GM21360 (cell line): ENCODE measurements at regions not wholly inside any gene's neighbourhood (a gene's known extent, or its start where the extent isn't known, plus 50 kb on each side); places are given as distances from the start of the nearest gene placed in this dataset.
A peak's percentile ranks its signal among the peaks of the same experiment; 100 is the strongest.

Experiments
- ATAC-seq: cut with Tn5 transposase; IDR thresholded peaks from one replicate; pipeline ENCODE4 v1.9.1; 2021; ENCODE audit warnings: mild to moderate bottlenecking, moderate library complexity; ENCODE audit not compliant: unreplicated experiment

DNA sequence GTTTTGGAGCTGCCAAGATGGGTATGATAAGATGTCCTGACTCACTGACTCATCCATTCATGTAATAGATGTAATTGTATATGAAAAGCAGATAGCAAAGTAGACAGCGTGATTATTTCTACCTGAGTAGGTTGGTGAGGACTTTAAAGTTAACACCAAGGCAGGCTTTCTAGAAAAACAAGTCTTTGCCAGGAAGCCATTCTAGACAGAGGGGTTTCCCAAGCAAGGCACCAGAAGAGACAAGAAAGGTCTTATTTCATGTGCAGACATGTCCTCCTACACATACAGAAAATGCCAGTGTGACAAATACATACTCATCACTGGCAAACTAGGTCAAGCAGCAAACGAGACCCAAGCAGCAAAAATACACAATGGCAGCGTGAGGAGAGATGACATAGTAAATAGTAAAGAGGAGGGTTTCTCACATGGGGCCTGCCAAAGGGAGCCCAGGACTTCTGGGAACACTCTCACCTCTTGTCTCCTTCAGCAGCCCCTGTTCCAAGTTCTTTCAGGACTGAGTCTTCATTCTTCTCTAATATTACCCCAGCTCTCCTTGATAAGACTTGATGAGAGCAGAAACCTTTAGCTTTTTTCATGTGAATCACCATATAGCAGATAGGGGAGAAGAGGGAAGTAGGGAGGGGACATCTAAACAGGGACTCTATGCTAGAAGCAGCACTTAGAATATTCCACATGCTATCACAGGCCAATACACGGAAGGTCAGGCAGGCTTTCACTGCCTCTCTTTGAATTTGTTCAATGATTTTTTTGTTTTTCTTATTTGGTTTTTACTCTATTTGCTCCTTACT is 114.6 kb upstream of the ATP1B1 start:
- no peak for ATAC-seq

DNA sequence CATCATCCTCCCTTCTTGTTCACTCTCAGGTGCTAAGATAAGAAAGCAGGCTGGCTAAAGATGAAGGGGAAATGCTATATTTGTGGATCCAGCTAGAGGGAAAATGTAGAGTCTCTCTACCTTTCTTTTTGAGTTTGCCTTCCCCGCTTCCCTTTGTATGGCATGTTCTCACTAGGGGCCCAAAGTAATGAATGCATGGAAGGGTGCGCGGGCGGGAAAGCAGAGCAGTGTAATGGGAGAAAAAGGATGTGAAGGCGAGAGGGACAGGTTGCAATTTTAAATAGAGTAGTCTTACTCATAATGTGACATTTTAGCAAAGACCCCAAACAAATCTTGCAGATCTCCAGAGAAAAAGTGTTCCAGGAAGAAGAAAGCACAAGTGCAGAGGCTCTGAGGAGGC is 105.1 kb upstream of the ATP1B1 start:
- ATAC-seq = no peak

DNA sequence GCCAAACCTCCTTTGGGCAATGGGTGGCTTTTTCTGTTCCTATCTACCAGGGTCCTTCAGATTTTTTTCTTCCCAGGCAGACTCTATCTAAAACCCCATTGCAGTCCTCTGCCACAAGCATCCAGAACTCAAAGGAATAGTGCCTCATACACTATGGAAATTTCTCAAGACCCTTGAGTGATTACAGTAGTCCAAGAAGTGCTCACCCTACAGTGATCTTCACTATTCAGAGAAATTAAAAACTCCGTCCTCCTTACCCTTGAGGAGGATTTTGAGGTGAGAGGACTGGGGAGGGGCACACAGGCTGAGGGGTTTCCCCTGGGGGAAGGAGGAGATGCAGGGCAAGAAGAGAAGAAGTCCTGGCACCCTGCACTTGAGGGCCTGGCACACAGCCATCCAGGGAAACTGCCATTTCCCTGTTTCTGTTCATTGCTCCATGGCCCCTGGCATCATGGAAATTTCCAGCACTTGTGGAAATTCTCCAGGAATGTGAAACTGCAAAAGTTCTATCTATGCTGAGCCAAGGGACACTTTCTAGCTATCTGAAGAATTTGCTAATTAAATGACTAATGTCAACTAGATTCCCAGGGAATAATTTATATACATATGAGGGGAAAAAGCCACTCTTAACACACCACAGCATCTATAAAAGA is 102.5 kb upstream of the ATP1B1 start:
- no peak for ATAC-seq

DNA sequence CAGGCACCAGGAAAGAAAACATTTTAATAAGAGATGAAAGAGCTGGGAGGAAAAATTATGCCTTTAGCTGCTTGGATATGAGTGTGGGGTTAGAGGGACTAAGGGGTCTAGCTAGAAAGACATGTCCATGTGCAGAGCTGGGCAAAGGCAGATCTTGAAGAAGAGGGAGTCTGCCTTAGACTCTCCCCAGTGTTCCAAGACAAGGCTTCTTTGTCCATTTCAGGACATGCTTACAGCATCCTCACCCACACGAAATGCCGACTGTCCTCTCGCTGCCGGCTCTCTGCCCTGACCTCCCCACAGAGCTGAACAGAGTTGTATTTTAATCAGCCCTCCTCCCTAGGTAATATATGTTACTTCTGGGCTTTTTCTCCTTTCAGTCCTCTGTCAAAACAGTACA is 100.7 kb upstream of the ATP1B1 start:
- ATAC-seq = no peak

DNA sequence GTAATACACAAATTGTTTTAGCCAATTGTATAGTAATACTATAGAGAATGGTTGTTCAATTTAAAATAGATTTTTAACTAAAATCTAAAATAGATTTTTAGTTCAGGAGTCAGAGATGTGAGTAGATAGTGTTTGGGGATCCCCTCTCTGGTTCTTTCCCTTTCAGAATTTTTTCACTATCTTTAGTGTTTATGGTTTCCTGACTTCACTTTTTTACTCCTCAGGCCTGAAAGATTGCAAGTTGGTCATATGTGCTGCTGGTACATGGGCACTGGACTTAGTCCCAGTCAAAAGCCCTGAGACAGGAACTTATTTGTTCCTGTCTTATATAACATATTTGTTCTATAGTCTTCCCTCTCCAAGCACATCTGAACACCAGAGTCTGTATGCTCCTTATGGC is 96.8 kb upstream of the ATP1B1 start:
- no peak for ATAC-seq

DNA sequence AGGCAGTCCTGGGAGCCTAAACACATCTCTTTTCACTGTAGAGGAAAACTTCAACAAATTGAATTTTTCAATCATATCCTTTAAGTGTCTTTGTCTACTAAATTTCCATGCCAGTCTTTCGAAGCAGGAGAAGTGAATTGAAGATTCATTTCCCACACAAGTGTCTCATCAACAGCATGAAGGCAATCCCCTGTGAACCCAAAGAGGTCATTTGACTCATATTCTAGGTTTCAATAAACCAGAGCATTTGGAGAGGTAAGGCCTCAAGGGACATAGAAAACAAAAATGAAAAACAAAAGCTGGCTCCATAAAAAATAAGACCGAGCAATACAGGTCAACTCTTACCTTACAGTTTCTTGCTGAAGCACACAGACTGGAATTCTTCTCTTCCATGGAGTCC is 94.1 kb upstream of the ATP1B1 start:
- ATAC-seq = peak; percentile 58

- ATAC-seq = no peak
Measured at GRCh38 chr1:169013821-169014220, 92.7 kb upstream of the ATP1B1 start.

DNA sequence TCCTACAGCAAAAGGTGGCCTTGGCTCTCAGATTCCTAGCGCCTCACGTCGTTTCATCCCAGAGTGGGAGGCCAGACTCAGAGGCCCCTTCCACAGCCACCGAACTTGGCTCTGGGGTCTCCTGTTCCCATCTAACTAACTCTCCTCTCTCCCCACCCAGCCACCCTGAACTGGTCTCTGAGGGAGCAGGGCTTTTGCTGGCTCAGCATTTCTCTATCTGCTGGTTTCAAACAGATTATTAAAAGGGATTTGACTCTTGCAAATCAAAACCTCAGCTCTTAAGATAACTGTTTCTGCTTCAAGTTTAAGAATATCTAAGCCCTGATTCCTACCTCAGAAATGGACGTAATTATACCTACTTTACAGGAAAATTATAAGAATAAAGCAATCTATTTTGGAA is 91.0 kb upstream of the ATP1B1 start:
- no peak for ATAC-seq

GRCh38 chr1:169018751-169019150 is 87.7 kb upstream of the ATP1B1 start:
- ATAC-seq = no peak

DNA sequence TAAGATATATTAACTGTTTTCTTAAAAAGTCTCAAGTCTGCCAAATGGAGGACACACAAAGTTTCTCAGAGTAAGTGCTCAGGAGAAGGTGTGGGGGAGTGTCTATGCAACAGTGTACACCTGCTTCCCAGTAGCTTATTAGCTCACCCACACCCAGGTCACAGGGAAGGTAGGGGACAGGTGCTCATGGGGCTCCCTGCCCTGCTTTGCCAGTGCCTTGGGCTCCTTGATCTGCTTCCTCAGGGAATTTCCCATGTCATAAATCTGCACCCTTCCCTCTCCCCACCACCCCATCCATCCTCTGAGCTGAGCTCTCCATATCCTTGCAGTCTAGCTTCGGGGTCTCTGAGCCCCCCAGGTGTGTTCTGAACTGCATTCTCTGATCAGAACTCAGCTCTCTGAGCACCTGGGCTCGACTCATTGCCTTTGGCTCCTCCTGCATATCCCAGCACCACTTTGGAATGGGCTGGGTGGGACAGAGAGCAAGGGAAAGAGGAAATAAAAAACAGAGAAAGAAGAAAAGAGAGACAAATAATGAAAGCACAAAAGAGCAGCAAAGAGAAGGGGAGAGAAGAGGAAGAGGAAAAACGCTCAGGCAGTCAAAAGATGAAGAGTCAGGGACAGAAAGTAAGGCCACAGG is 87.0 kb upstream of the ATP1B1 start:
- no peak for ATAC-seq

DNA sequence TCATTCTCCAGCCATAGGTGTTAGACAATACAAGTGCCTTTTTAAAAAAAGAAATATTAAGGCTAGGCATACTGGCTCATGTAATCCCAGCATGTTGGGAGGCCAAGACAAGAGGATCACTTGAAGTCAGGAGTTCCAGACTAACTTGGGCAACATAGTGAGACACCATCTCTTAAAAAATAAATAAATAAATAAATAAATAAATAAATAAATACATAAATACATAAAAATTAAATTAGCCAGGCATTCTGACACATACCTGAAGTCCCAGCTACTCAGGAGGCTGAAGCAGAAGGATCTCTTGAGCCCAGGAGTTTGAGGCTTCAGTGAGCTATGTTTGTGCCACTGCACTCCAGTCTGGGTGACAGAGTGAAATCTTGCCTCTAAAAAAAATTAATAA is 85.8 kb upstream of the ATP1B1 start:
- no peak for ATAC-seq

- ATAC-seq = no peak
Measured at GRCh38 chr1:169022648-169023047, 83.8 kb upstream of the ATP1B1 start.

DNA sequence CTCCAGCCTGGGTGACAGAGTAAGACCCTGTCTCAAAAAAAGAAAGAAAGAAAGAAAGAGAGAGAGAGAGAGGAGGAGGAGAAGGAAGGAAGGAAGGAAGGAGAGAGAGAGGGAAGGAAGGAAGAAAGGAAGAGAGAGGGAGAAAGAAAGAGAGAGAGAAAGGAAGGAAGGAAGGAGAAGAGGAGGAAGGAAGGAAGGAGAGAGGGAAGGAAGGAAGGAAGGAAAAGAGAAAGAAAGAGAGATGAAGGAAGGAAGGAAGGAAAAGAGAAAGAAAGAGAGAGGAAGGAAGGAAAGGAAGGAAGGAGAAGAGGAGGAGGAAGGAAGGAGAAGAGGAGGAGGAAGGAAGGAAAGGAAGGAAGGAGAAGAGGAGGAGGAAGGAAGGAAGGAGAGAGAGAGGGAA is 82.2 kb upstream of the ATP1B1 start:
- ATAC-seq = no peak

GRCh38 chr1:169024800-169025271 is 81.7 kb upstream of the ATP1B1 start:
- peak; percentile 96 for ATAC-seq

DNA sequence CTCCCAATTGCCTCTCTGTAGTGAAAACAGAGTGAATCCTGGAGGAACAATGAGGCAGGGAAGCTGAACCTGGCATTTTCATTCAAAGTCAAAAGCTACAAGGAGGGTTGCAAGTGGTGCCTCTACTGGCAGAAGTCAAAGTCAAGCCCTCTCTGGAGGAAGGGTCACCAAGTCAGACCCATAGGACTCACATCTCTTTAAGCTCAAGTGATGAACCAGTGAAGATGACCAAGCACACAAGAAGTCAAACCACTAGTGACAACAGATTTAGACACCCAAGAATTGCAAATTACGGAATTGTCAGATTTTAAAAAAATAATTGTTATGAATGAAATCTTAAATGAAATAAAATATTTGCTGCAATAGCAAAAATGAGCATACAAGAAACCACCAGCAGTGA is 81.1 kb upstream of the ATP1B1 start:
- ATAC-seq = no peak

DNA sequence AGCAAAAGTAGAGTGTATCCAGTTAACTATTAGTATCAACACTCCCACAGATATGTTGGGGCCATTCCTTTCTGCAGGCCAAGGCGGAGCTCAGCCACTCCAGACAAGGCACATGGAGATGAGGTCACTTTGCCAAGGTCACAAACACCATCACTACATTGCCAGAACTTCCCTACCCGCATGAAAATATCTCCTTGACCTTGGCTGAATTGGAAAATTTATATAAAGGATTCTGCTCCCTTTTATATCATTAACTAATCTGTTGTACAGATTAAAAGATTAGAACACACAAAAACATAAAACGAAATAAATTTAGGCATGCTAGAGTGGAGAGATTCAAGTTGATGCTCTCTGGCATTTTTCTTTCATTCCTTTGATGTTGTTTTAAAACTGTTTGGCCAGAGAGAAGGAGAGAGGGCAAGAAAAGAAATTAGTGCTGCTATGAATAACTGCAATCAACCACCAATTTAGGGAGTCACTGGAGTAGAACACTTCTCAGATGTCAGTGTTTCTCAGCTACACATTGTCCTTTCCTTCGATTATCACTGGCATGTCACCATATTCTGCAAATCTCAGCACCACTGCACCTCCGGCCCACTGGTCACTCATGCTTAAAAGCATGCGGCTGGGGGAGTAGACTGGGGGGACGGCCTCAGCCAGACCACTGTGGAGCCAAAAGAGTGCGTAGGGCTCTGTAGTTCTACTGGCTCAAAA is 78.7 kb upstream of the ATP1B1 start:
- no peak for ATAC-seq

GRCh38 chr1:169031566-169032224 is 74.8 kb upstream of the ATP1B1 start:
- no peak for ATAC-seq

- no peak for ATAC-seq
Measured at GRCh38 chr1:169041366-169041765, 65.1 kb upstream of the ATP1B1 start.

DNA sequence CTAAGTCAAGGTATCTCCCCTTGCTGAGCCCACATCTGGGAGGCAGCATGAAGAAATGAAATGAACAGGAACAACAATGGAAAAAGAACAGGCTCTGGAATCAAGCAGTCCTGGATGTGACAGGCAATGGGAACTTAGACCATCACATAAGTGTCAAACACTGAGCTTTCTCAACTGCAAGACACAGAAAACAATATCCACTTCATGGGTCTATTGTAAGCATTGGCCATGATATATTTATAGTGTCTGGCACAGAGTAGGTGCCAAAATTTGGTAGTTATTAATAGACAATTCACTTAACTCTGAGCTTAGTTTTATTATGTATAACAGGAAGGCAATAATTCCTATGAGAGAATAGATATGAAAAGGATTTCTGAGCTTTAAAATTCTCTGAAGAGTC is 64.1 kb upstream of the ATP1B1 start:
- no peak for ATAC-seq

GRCh38 chr1:169043823-169044222 is 62.7 kb upstream of the ATP1B1 start:
- ATAC-seq = no peak

- ATAC-seq = peak; percentile 85
Measured at GRCh38 chr1:169044296-169044695, 62.2 kb upstream of the ATP1B1 start.
